Ovary (tissue), 3 donors: ENCODE measurements at regions not wholly inside any gene's neighbourhood (a gene's known extent, or its start where the extent isn't known, plus 50 kb on each side); places are given as distances from the start of the nearest gene placed in this dataset.

Experiments
- POLR2A ChIP-seq: fragments of 450-650 bp; IDR thresholded peaks from one replicate; pipeline ENCODE4 v1.6.1; 2017; ENCODE audit warnings: antibody characterized with exemption, mild to moderate bottlenecking, moderate library complexity
- TF ChIP-seq, protein P1 (sequence below), 3 donors: fragments of 450-650 bp in 2 of 3; fragments of 200-600 bp in 1 of 3; IDR thresholded peaks; one replicate each; pipeline versions ENCODE4 v1.5.1 to v1.8.0; 2016 to 2022; ENCODE audit warnings: antibody characterized with exemption in 3 of 3, mild to moderate bottlenecking in 1 of 3
- donor health status: DM: no; HTN: no; CAD: no.

DNA sequence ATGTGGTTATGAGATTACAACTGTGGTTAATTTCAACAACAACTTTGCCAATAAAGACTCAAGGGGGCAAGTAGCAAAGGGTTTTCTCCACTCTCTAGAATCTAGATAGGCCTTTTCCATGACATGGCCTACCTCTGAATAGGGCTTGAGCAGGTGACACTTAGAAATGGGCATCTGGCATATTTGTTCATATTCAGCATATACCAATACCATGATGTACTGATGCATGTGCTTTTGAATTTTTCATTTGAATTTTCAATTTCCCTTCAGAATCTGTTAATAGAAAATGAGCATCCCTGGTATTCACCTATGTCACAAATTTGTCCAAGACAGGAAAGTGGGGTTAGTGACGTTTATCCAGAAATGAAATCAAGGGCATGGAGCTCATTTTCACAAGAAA lies 757.5 kb upstream of the NRSN1 start:
- no peak for TF ChIP-seq POLR2A
- TF ChIP-seq, protein P1, sequence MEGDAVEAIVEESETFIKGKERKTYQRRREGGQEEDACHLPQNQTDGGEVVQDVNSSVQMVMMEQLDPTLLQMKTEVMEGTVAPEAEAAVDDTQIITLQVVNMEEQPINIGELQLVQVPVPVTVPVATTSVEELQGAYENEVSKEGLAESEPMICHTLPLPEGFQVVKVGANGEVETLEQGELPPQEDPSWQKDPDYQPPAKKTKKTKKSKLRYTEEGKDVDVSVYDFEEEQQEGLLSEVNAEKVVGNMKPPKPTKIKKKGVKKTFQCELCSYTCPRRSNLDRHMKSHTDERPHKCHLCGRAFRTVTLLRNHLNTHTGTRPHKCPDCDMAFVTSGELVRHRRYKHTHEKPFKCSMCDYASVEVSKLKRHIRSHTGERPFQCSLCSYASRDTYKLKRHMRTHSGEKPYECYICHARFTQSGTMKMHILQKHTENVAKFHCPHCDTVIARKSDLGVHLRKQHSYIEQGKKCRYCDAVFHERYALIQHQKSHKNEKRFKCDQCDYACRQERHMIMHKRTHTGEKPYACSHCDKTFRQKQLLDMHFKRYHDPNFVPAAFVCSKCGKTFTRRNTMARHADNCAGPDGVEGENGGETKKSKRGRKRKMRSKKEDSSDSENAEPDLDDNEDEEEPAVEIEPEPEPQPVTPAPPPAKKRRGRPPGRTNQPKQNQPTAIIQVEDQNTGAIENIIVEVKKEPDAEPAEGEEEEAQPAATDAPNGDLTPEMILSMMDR (IDR thresholded peaks at IDR 0.05): no peak
